ENCODE measurements at regions not wholly inside any gene's neighbourhood (a gene's known extent, or its start where the extent isn't known, plus 50 kb on each side); places are given as distances from the start of the nearest gene placed in this dataset.
A peak's percentile ranks its signal among the peaks of the same experiment; 100 is the strongest.

DNA sequence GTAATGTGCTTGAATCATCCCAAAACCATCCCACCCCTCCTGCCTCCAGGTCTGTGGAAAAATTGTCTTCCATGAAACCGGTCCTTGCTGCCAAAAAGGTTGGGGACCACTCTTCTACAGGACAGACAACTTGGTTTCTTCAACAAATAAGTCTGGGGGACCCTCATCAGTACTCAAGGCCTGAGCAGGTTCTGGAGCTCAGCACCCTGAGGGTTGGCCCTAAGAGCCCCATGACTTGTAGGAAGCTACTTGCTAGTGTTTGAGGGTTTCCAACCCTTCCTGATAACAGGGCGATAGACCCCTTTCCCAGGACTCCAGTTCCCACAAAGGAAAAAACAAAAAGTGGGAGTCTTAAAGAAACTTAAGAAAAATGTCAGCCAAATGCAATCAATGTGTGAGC lies 52.9 kb upstream of the SLCO2A1 start:
- DNase-seq (ENCODE audit: low read depth in 1 of 2, low spot score in 1 of 2), result no peak
- Histone ChIP-seq H3K27ac (replicated peaks) (no peak overlapping the region), H3K27me3 (ENCODE audit: insufficient read depth, poor library complexity, severe bottlenecking) (no peaks in the 10 kb centered on the region), H3K4me3 (replicated peaks; ENCODE audit: insufficient read depth, low read length) (no peak overlapping the region)
- TF ChIP-seq, protein P1, sequence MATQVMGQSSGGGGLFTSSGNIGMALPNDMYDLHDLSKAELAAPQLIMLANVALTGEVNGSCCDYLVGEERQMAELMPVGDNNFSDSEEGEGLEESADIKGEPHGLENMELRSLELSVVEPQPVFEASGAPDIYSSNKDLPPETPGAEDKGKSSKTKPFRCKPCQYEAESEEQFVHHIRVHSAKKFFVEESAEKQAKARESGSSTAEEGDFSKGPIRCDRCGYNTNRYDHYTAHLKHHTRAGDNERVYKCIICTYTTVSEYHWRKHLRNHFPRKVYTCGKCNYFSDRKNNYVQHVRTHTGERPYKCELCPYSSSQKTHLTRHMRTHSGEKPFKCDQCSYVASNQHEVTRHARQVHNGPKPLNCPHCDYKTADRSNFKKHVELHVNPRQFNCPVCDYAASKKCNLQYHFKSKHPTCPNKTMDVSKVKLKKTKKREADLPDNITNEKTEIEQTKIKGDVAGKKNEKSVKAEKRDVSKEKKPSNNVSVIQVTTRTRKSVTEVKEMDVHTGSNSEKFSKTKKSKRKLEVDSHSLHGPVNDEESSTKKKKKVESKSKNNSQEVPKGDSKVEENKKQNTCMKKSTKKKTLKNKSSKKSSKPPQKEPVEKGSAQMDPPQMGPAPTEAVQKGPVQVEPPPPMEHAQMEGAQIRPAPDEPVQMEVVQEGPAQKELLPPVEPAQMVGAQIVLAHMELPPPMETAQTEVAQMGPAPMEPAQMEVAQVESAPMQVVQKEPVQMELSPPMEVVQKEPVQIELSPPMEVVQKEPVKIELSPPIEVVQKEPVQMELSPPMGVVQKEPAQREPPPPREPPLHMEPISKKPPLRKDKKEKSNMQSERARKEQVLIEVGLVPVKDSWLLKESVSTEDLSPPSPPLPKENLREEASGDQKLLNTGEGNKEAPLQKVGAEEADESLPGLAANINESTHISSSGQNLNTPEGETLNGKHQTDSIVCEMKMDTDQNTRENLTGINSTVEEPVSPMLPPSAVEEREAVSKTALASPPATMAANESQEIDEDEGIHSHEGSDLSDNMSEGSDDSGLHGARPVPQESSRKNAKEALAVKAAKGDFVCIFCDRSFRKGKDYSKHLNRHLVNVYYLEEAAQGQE (IDR thresholded peaks at IDR 0.05; ENCODE audit: insufficient replicate concordance, low read depth), result no peak
- no peak for TF ChIP-seq GABPA (IDR thresholded peaks at IDR 0.05; ENCODE audit: low read depth)
- no peak for TF ChIP-seq POLR2AphosphoS5 (IDR thresholded peaks at IDR 0.05; ENCODE audit: low read depth)
- TF ChIP-seq, protein P2, sequence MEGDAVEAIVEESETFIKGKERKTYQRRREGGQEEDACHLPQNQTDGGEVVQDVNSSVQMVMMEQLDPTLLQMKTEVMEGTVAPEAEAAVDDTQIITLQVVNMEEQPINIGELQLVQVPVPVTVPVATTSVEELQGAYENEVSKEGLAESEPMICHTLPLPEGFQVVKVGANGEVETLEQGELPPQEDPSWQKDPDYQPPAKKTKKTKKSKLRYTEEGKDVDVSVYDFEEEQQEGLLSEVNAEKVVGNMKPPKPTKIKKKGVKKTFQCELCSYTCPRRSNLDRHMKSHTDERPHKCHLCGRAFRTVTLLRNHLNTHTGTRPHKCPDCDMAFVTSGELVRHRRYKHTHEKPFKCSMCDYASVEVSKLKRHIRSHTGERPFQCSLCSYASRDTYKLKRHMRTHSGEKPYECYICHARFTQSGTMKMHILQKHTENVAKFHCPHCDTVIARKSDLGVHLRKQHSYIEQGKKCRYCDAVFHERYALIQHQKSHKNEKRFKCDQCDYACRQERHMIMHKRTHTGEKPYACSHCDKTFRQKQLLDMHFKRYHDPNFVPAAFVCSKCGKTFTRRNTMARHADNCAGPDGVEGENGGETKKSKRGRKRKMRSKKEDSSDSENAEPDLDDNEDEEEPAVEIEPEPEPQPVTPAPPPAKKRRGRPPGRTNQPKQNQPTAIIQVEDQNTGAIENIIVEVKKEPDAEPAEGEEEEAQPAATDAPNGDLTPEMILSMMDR (IDR thresholded peaks at IDR 0.05; ENCODE audit: insufficient read depth, low read length), result no peak
- TF ChIP-seq SPI1 (IDR thresholded peaks at IDR 0.05; ENCODE audit: borderline replicate concordance, low read depth), result no peak

DNA sequence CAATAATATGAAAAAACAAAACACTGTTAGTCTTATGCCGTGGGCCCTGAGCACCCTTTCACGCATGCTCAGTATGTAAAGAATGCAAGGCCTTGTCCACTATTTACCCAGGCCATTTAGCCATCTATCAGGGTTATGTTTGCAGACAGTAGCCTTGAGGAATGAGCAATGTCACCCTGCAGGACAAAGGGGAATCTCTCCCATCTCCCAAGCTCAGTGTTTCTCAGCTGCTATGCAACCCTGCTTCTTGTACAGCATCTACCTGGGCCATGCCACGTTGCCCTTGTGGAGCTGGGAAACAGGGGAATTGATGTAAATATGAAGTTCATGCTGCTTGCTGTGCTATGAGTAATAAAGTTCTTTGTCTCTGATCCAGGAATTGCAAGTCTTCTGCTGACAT lies 51.5 kb upstream of the SLCO2A1 start:
- TF ChIP-seq, protein P1 (IDR thresholded peaks at IDR 0.05; ENCODE audit: insufficient replicate concordance, low read depth), result no peak
- TF ChIP-seq GABPA (IDR thresholded peaks at IDR 0.05; ENCODE audit: low read depth) (no peak), SPI1 (IDR thresholded peaks at IDR 0.05; ENCODE audit: borderline replicate concordance, low read depth) (no peak), POLR2AphosphoS5 (IDR thresholded peaks at IDR 0.05; ENCODE audit: low read depth) (no peak)
- TF ChIP-seq, protein P2 (IDR thresholded peaks at IDR 0.05; ENCODE audit: insufficient read depth, low read length), result no peak
- Histone ChIP-seq H3K27me3 (ENCODE audit: insufficient read depth, poor library complexity, severe bottlenecking) (no peaks in the 10 kb centered on the region), H3K27ac (replicated peaks) (no peak overlapping the region), H3K4me3 (replicated peaks; ENCODE audit: insufficient read depth, low read length) (no peak overlapping the region)
- no peak for DNase-seq (ENCODE audit: low read depth in 1 of 2, low spot score in 1 of 2)

- DNase-seq (ENCODE audit: low read depth in 1 of 2, low spot score in 1 of 2), result no peak
- no peaks in the 10 kb centered on the region for H3K27me3 ChIP-seq (ENCODE audit: insufficient read depth, poor library complexity, severe bottlenecking)
- H3K4me3 ChIP-seq (replicated peaks; ENCODE audit: insufficient read depth, low read length), result no peak overlapping the region
- TF ChIP-seq SPI1 (IDR thresholded peaks at IDR 0.05; ENCODE audit: borderline replicate concordance, low read depth), result 0 out of 2 replicates have a peak, but pooled peaks have one; percentile 8
- TF ChIP-seq, protein P1 (IDR thresholded peaks at IDR 0.05; ENCODE audit: insufficient replicate concordance, low read depth), result no peak
- no peak overlapping the region for H3K27ac ChIP-seq (replicated peaks)
Measured at GRCh38 chr3:134080761-134081160, 51.0 kb upstream of the SLCO2A1 start.

GRCh38 chr3:134079761-134080160 lies 50.0 kb upstream of the SLCO2A1 start:
- Histone ChIP-seq H3K27me3 (ENCODE audit: insufficient read depth, poor library complexity, severe bottlenecking) (no peaks in the 10 kb centered on the region), H3K27ac (replicated peaks) (no peak overlapping the region), H3K4me3 (replicated peaks; ENCODE audit: insufficient read depth, low read length) (no peak overlapping the region)
- no peak for TF ChIP-seq POLR2AphosphoS5 (IDR thresholded peaks at IDR 0.05; ENCODE audit: low read depth)
- no peak for TF ChIP-seq GABPA (IDR thresholded peaks at IDR 0.05; ENCODE audit: low read depth)
- TF ChIP-seq, protein P2 (IDR thresholded peaks at IDR 0.05; ENCODE audit: insufficient read depth, low read length), result no peak
- no peak for DNase-seq (ENCODE audit: low read depth in 1 of 2, low spot score in 1 of 2)
